ENCODE measurements at regions not wholly inside any gene's neighbourhood (a gene's known extent, or its start where the extent isn't known, plus 50 kb on each side); places are given as distances from the start of the nearest gene placed in this dataset.

GRCh38 chr13:42490676-42491075 lies 83.3 kb upstream of the TNFSF11 start:
- H3K36me3 ChIP-seq (ENCODE audit: control insufficient read depth in 4 of 4, insufficient read depth in 4 of 4, low read length in 4 of 4), result no peaks in the 10 kb centered on the region
- DNase-seq, result no peak
- WGBS, 2 donors, result 69 to 72% methylated on average over 5 of the region's 5 CpGs
- H3K9me3 ChIP-seq (ENCODE audit: control insufficient read depth in 4 of 4, insufficient read depth in 3 of 4, low read length in 3 of 4), result peaks cover 0 to 2% (median 0%) of the 10 kb centered on the region in 4 donors
- H3K4me3 ChIP-seq, result no peak overlapping the region
- H3K4me1 ChIP-seq (ENCODE audit: control insufficient read depth in 5 of 5, insufficient read depth in 5 of 5, low read length in 5 of 5), result peaks cover 0 to 14% (median 6%) of the 10 kb centered on the region in 5 donors
- no peak overlapping the region for H3K27ac ChIP-seq (ENCODE audit: low read depth in 1 of 2, low read length in 1 of 2)
- ATAC-seq (ENCODE audit: insufficient read depth, low FRiP score), result no peak
- no peak for TF ChIP-seq CTCF (IDR thresholded peaks at IDR 0.05; ENCODE audit: control extremely low read depth, extremely low read depth)
- H3K27me3 ChIP-seq (ENCODE audit: control insufficient read depth in 3 of 3, insufficient read depth in 3 of 3, low read length in 2 of 3), result no peaks in the 10 kb centered on the region
- H3K9ac ChIP-seq (ENCODE audit: insufficient read depth in 1 of 2, low read length in 2 of 2), result no peak overlapping the region

- TF ChIP-seq CTCF (IDR thresholded peaks at IDR 0.05; ENCODE audit: control extremely low read depth, extremely low read depth), result no peak
- H3K9me3 ChIP-seq (ENCODE audit: control insufficient read depth in 4 of 4, insufficient read depth in 3 of 4, low read length in 3 of 4), result peaks cover 0 to 3% (median 0%) of the 10 kb centered on the region in 4 donors
- WGBS, 2 donors, result 85 to 87% methylated on average over 4 of the region's 4 CpGs
- H3K4me1 ChIP-seq (ENCODE audit: control insufficient read depth in 5 of 5, insufficient read depth in 5 of 5, low read length in 5 of 5), result no peaks in the 10 kb centered on the region
- DNase-seq, result no peak
- H3K9ac ChIP-seq (ENCODE audit: insufficient read depth in 1 of 2, low read length in 2 of 2), result no peak overlapping the region
- no peaks in the 10 kb centered on the region for H3K36me3 ChIP-seq (ENCODE audit: control insufficient read depth in 4 of 4, insufficient read depth in 4 of 4, low read length in 4 of 4)
- H3K4me3 ChIP-seq, result no peak overlapping the region
- H3K27ac ChIP-seq (ENCODE audit: low read depth in 1 of 2, low read length in 1 of 2), result no peak overlapping the region
- no peaks in the 10 kb centered on the region for H3K27me3 ChIP-seq (ENCODE audit: control insufficient read depth in 3 of 3, insufficient read depth in 3 of 3, low read length in 2 of 3)
- no peak for ATAC-seq (ENCODE audit: insufficient read depth, low FRiP score)
Observed at GRCh38 chr13:42492372-42492920, 81.5 kb upstream of the TNFSF11 start.

DNA sequence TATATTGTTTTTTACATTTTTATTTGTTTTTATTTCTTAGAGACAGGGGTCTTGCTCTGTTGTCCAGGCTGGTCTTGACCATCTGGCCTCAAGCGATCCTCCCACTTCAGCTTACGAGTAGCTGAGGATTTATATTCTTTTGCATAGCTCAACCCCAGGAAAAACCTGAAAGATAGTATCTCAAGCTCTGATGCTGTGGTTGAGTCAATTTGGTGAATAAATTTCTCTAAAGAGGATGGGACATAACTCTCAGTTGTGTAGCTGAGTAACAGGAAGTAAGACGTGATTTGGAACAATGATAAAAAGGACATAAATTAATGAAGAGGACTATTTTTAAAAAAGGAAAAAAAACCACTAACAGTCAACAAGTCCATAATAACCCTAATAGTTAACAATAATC lies 79.8 kb upstream of the TNFSF11 start:
- peaks cover 0 to 2% (median 0%) of the 10 kb centered on the region in 4 donors for H3K9me3 ChIP-seq (ENCODE audit: control insufficient read depth in 4 of 4, insufficient read depth in 3 of 4, low read length in 3 of 4)
- WGBS, 2 donors, result 20 to 50% methylated on average over 3 of the region's 3 CpGs
- ATAC-seq (ENCODE audit: insufficient read depth, low FRiP score), result no peak

More for the DNA sequence above, 79.8 kb upstream of the TNFSF11 start:
- Histone ChIP-seq H3K9ac (ENCODE audit: insufficient read depth in 1 of 2, low read length in 2 of 2) (no peak overlapping the region), H3K36me3 (ENCODE audit: control insufficient read depth in 4 of 4, insufficient read depth in 4 of 4, low read length in 4 of 4) (no peaks in the 10 kb centered on the region), H3K4me3 (no peak overlapping the region), H3K27ac (ENCODE audit: low read depth in 1 of 2, low read length in 1 of 2) (no peak overlapping the region), H3K27me3 (ENCODE audit: control insufficient read depth in 3 of 3, insufficient read depth in 3 of 3, low read length in 2 of 3) (no peaks in the 10 kb centered on the region), H3K4me1 (ENCODE audit: control insufficient read depth in 5 of 5, insufficient read depth in 5 of 5, low read length in 5 of 5) (no peaks in the 10 kb centered on the region)
- TF ChIP-seq CTCF (IDR thresholded peaks at IDR 0.05; ENCODE audit: control extremely low read depth, extremely low read depth), result no peak
- DNase-seq, result no peak
